GM23248 (cell line): ENCODE measurements at regions not wholly inside any gene's neighbourhood (a gene's known extent, or its start where the extent isn't known, plus 50 kb on each side); places are given as distances from the start of the nearest gene placed in this dataset.

Source experiments
- DNase-seq: peaks from one replicate; pipeline ENCODE4 v3.0.0-alpha.2; 2015
- H2AFZ ChIP-seq: fragments of 200-600 bp; sonication (generic); 2 replicates; pipeline ENCODE4 v1.6.1; 2016; ENCODE audit warnings: antibody characterized with exemption
- H3F3A ChIP-seq: fragments of 200-600 bp; sonication (generic); 2 replicates; pipeline ENCODE4 v1.6.1; 2016; ENCODE audit warnings: mild to moderate bottlenecking, antibody characterized with exemption, mixed run types; ENCODE audit not compliant: insufficient read depth
- H3K27ac ChIP-seq: fragments of 200-600 bp; sonication (generic); 2 replicates; pipeline ENCODE4 v1.5.1; 2016; ENCODE audit warnings: mild to moderate bottlenecking
- H3K27me3 ChIP-seq: fragments of 200-600 bp; sonication (generic); replicated peaks from 2 replicates; pipeline ENCODE4 v1.6.1; 2016; ENCODE audit warnings: mild to moderate bottlenecking; ENCODE audit not compliant: insufficient read depth
- H3K36me3 ChIP-seq: fragments of 200-600 bp; sonication (generic); 2 replicates; pipeline ENCODE4 v1.6.1; 2016; ENCODE audit warnings: low read depth, mild to moderate bottlenecking
- H3K4me1 ChIP-seq: fragments of 200-600 bp; sonication (generic); 2 replicates; pipeline ENCODE4 v1.6.1; 2016; ENCODE audit warnings: mild to moderate bottlenecking; ENCODE audit not compliant: insufficient read depth
- H3K4me2 ChIP-seq: fragments of 200-600 bp; sonication (generic); one replicate; pipeline ENCODE4 v1.6.1; 2016; ENCODE audit warnings: mild to moderate bottlenecking; ENCODE audit not compliant: unreplicated experiment
- H3K4me3 ChIP-seq: fragments of 200-600 bp; sonication (generic); 2 replicates; pipeline ENCODE4 v1.5.1; 2016; ENCODE audit warnings: mild to moderate bottlenecking
- H3K79me2 ChIP-seq: fragments of 200-600 bp; sonication (generic); 2 replicates; pipeline ENCODE4 v1.6.1; 2016; ENCODE audit warnings: mild to moderate bottlenecking; ENCODE audit not compliant: insufficient read depth
- H3K9ac ChIP-seq: fragments of 200-600 bp; sonication (generic); 2 replicates; pipeline ENCODE4 v1.6.1; 2016; ENCODE audit warnings: mild to moderate bottlenecking
- H3K9me2 ChIP-seq: fragments of 200-600 bp; sonication (generic); 2 replicates; pipeline ENCODE4 v1.6.1; 2016; ENCODE audit warnings: mixed run types, mild to moderate bottlenecking, moderate library complexity; ENCODE audit not compliant: insufficient read depth
- H3K9me3 ChIP-seq: fragments of 200-600 bp; sonication (generic); one replicate; pipeline ENCODE4 v1.6.1; 2017; ENCODE audit warnings: low read depth
- H4K20me1 ChIP-seq: fragments of 200-600 bp; sonication (generic); 2 replicates; pipeline ENCODE4 v1.6.0; 2016; ENCODE audit not compliant: insufficient read depth
- EZH2 ChIP-seq: fragments of 200-600 bp; sonication (generic); IDR thresholded peaks from 2 replicates; pipeline ENCODE4 v1.6.1; 2018; ENCODE audit warnings: antibody characterized with exemption, mild to moderate bottlenecking; ENCODE audit not compliant: insufficient read depth, poor library complexity, severe bottlenecking
- EZH2phosphoT487 ChIP-seq: fragments of 200-600 bp; sonication (generic); IDR thresholded peaks from 2 replicates; pipeline ENCODE4 v1.6.1; 2018; ENCODE audit warnings: antibody characterized with exemption, moderate library complexity, mild to moderate bottlenecking, low read depth; ENCODE audit not compliant: insufficient read depth
- WGBS, 2 experiments: methylation state at CpG; one replicate each; pipeline ENCODE4 v1.1.6; 2015 to 2017; ENCODE audit warnings: low lambda C conversion rate in 2 of 2, low coverage in 1 of 2; ENCODE audit errors: missing lambda C conversion rate in 2 of 2; 5-methylcytosine and 5-hydroxymethylcytosine counted together
- in situ Hi-C: fragments of 300-500 bp; cut with MboI; formaldehyde crosslinking; loops from 2 replicates; pipeline ENCODE4 v1.15.0; 2020

GRCh38 chr10:42928064-42928463 is 145.5 kb downstream of the BMS1 start:
- no peaks in the 10 kb centered on the region for H3K9me3 ChIP-seq
- H3K9me2 ChIP-seq = no peaks in the 10 kb centered on the region
- no peak overlapping the region for H2AFZ ChIP-seq
- in situ Hi-C loops = no loop called here
- no peak overlapping the region for H3K4me3 ChIP-seq
- no peaks in the 10 kb centered on the region for H4K20me1 ChIP-seq
- H3K79me2 ChIP-seq = no peaks in the 10 kb centered on the region
- TF ChIP-seq EZH2phosphoT487 (no peak), EZH2 (no peak)
- no peaks in the 10 kb centered on the region for H3F3A ChIP-seq
- no peak overlapping the region for H3K4me2 ChIP-seq
- H3K36me3 ChIP-seq = no peaks in the 10 kb centered on the region
- H3K4me1 ChIP-seq = no peaks in the 10 kb centered on the region
- no peak for DNase-seq
- peaks cover 22% of the 10 kb centered on the region for H3K27me3 ChIP-seq
- no peak overlapping the region for H3K27ac ChIP-seq
- no peak overlapping the region for H3K9ac ChIP-seq
- 48 to 62% methylated on average over 8 to 9 of the region's 9 CpGs for WGBS, 2 experiments

GRCh38 chr10:42929236-42929635 is 146.6 kb downstream of the BMS1 start:
- DNase-seq = no peak
- H2AFZ ChIP-seq = no peak overlapping the region
- peaks cover 34% of the 10 kb centered on the region for H3K27me3 ChIP-seq
- H3K36me3 ChIP-seq = no peaks in the 10 kb centered on the region
- H3K4me3 ChIP-seq = no peak overlapping the region
- H3K4me1 ChIP-seq = no peaks in the 10 kb centered on the region
- no peak overlapping the region for H3K4me2 ChIP-seq
- no peak overlapping the region for H3K27ac ChIP-seq
- H3K9ac ChIP-seq = no peak overlapping the region
- in situ Hi-C loops = no loop called here
- TF ChIP-seq EZH2 = no peak
- no peak for TF ChIP-seq EZH2phosphoT487
- no peaks in the 10 kb centered on the region for H3K79me2 ChIP-seq
- H3K9me3 ChIP-seq = no peaks in the 10 kb centered on the region
- no peaks in the 10 kb centered on the region for H3F3A ChIP-seq
- 65 to 71% methylated on average over 4 of the region's 4 CpGs for WGBS, 2 experiments
- H3K9me2 ChIP-seq = no peaks in the 10 kb centered on the region
- H4K20me1 ChIP-seq = no peaks in the 10 kb centered on the region

- H3K9ac ChIP-seq = no peak overlapping the region
- H4K20me1 ChIP-seq = no peaks in the 10 kb centered on the region
- in situ Hi-C loops = no loop called here
- H3K4me2 ChIP-seq = no peak overlapping the region
- H3K9me2 ChIP-seq = no peaks in the 10 kb centered on the region
- no peaks in the 10 kb centered on the region for H3K79me2 ChIP-seq
- no peaks in the 10 kb centered on the region for H3K36me3 ChIP-seq
- H3K4me1 ChIP-seq = no peaks in the 10 kb centered on the region
- TF ChIP-seq EZH2 (no peak), EZH2phosphoT487 (no peak)
- no peaks in the 10 kb centered on the region for H3K9me3 ChIP-seq
- no peak overlapping the region for H2AFZ ChIP-seq
- peaks cover 38% of the 10 kb centered on the region for H3K27me3 ChIP-seq
- H3K27ac ChIP-seq = no peak overlapping the region
- DNase-seq = no peak
- WGBS, 2 experiments = 58 to 65% methylated on average over 8 of the region's 8 CpGs
- H3K4me3 ChIP-seq = no peak overlapping the region
- H3F3A ChIP-seq = no peaks in the 10 kb centered on the region
Observed at GRCh38 chr10:42929993-42930392, 146.9 kb upstream of the RET start.

GRCh38 chr10:42930516-42931192 is 146.2 kb upstream of the RET start:
- H4K20me1 ChIP-seq = no peaks in the 10 kb centered on the region
- H3K36me3 ChIP-seq = no peaks in the 10 kb centered on the region
- in situ Hi-C loops = no loop called here
- WGBS, 2 experiments = 56 to 58% methylated on average over 10 to 11 of the region's 11 CpGs
- H3K27me3 ChIP-seq = peaks cover 38% of the 10 kb centered on the region
- H3K4me2 ChIP-seq = no peak overlapping the region
- no peak overlapping the region for H3K27ac ChIP-seq
- no peaks in the 10 kb centered on the region for H3K4me1 ChIP-seq
- H3K9me2 ChIP-seq = no peaks in the 10 kb centered on the region
- DNase-seq = no peak
- H3K79me2 ChIP-seq = no peaks in the 10 kb centered on the region
- no peak for TF ChIP-seq EZH2
- TF ChIP-seq EZH2phosphoT487 = no peak
- no peak overlapping the region for H3K9ac ChIP-seq
- no peak overlapping the region for H3K4me3 ChIP-seq
- no peaks in the 10 kb centered on the region for H3K9me3 ChIP-seq
- H3F3A ChIP-seq = no peaks in the 10 kb centered on the region
- H2AFZ ChIP-seq = no peak overlapping the region

GRCh38 chr10:42932116-42932515 is 144.8 kb upstream of the RET start:
- Histone ChIP-seq H3K9me2 (no peaks in the 10 kb centered on the region), H3K27ac (no peak overlapping the region), H3K27me3 (peaks cover 38% of the 10 kb centered on the region), H3F3A (no peaks in the 10 kb centered on the region), H3K9me3 (no peaks in the 10 kb centered on the region), H3K4me1 (no peaks in the 10 kb centered on the region), H3K36me3 (no peaks in the 10 kb centered on the region), H3K79me2 (no peaks in the 10 kb centered on the region), H3K4me2 (no peak overlapping the region), H2AFZ (no peak overlapping the region), H4K20me1 (no peaks in the 10 kb centered on the region), H3K9ac (no peak overlapping the region), H3K4me3 (no peak overlapping the region)
- WGBS, 2 experiments = 76 to 77% methylated on average over 11 to 12 of the region's 12 CpGs
- no peak for DNase-seq
- TF ChIP-seq EZH2phosphoT487 (no peak), EZH2 (no peak)
- in situ Hi-C loops = no loop called here
